Muscle layer of colon (tissue), 2 donors: ENCODE measurements at regions not wholly inside any gene's neighbourhood (a gene's known extent, or its start where the extent isn't known, plus 50 kb on each side); places are given as distances from the start of the nearest gene placed in this dataset.

Experiments
- H3K27ac ChIP-seq: one replicate; pipeline ENCODE4 v1.7.0; 2013; ENCODE audit warnings: low read depth, mild to moderate bottlenecking, low read length, moderate library complexity
- H3K27me3 ChIP-seq, 2 donors: one replicate each; pipeline ENCODE4 v1.7.0; 2013; ENCODE audit warnings: low read length in 2 of 2, mild to moderate bottlenecking in 2 of 2; ENCODE audit not compliant: insufficient read depth in 2 of 2, control insufficient read depth in 1 of 2
- H3K36me3 ChIP-seq: one replicate; pipeline ENCODE4 v1.7.0; 2013; ENCODE audit warnings: mild to moderate bottlenecking, low read length; ENCODE audit not compliant: insufficient read depth
- H3K4me1 ChIP-seq: one replicate; pipeline ENCODE4 v1.7.0; 2013; ENCODE audit warnings: mild to moderate bottlenecking, low read length; ENCODE audit not compliant: insufficient read depth
- H3K4me3 ChIP-seq, 2 donors: one replicate each; pipeline ENCODE4 v1.7.0; 2013; ENCODE audit warnings: low read length in 2 of 2, low read depth in 1 of 2, mild to moderate bottlenecking in 1 of 2, moderate library complexity in 1 of 2
- H3K9ac ChIP-seq: one replicate; pipeline ENCODE4 v1.7.0; 2013; ENCODE audit warnings: low read length
- H3K9me3 ChIP-seq: one replicate; pipeline ENCODE4 v1.7.0; 2013; ENCODE audit warnings: mild to moderate bottlenecking, low read length
- donor health status: abdominal sarcoma.
- donor health status: Adenocarcinoma of cecum.

- Histone ChIP-seq H3K4me1 (no peaks in the 10 kb centered on the region), H3K27ac (no peak overlapping the region), H3K27me3 (no peaks in the 10 kb centered on the region), H3K9ac (no peak overlapping the region), H3K9me3 (no peaks in the 10 kb centered on the region), H3K4me3 (no peak overlapping the region), H3K36me3 (no peaks in the 10 kb centered on the region)
Measured at GRCh38 chr13:72342364-72342763, 385.1 kb downstream of the MZT1 start.

GRCh38 chr13:72341904-72342303 is 385.5 kb downstream of the MZT1 start:
- H3K4me3 ChIP-seq, result no peak overlapping the region
- H3K9ac ChIP-seq, result no peak overlapping the region
- no peaks in the 10 kb centered on the region for H3K27me3 ChIP-seq
- no peaks in the 10 kb centered on the region for H3K36me3 ChIP-seq
- H3K9me3 ChIP-seq, result no peaks in the 10 kb centered on the region
- H3K27ac ChIP-seq, result no peak overlapping the region
- H3K4me1 ChIP-seq, result no peaks in the 10 kb centered on the region

- Histone ChIP-seq H3K36me3 (no peaks in the 10 kb centered on the region), H3K4me3 (no peak overlapping the region)
Measured at GRCh38 chr13:72317346-72318109, 409.9 kb downstream of the MZT1 start.

GRCh38 chr13:72316716-72317115 is 410.7 kb downstream of the MZT1 start:
- H3K27ac ChIP-seq, result no peak overlapping the region
- H3K9me3 ChIP-seq, result no peaks in the 10 kb centered on the region
- no peaks in the 10 kb centered on the region for H3K36me3 ChIP-seq
- no peak overlapping the region for H3K4me3 ChIP-seq
- H3K9ac ChIP-seq, result no peak overlapping the region
- no peaks in the 10 kb centered on the region for H3K4me1 ChIP-seq
- H3K27me3 ChIP-seq, result no peaks in the 10 kb centered on the region

More at GRCh38 chr13:72317346-72318109, 409.9 kb downstream of the MZT1 start:
- Histone ChIP-seq H3K27ac (no peak overlapping the region), H3K4me1 (no peaks in the 10 kb centered on the region), H3K9me3 (no peaks in the 10 kb centered on the region), H3K27me3 (no peaks in the 10 kb centered on the region), H3K9ac (no peak overlapping the region)

GRCh38 chr13:72315312-72315711 is 412.1 kb downstream of the MZT1 start:
- Histone ChIP-seq H3K9ac (no peak overlapping the region), H3K9me3 (no peaks in the 10 kb centered on the region), H3K27ac (no peak overlapping the region), H3K4me3 (no peak overlapping the region), H3K4me1 (no peaks in the 10 kb centered on the region), H3K27me3 (no peaks in the 10 kb centered on the region), H3K36me3 (no peaks in the 10 kb centered on the region)

- H3K36me3 ChIP-seq, result no peaks in the 10 kb centered on the region
- no peaks in the 10 kb centered on the region for H3K27me3 ChIP-seq
- H3K4me3 ChIP-seq, result no peak overlapping the region
- H3K4me1 ChIP-seq, result no peaks in the 10 kb centered on the region
- H3K9ac ChIP-seq, result no peak overlapping the region
- H3K9me3 ChIP-seq, result no peaks in the 10 kb centered on the region
- H3K27ac ChIP-seq, result no peak overlapping the region
Measured at GRCh38 chr13:72314210-72314609, 413.2 kb downstream of the MZT1 start.

- H3K4me3 ChIP-seq, result no peak overlapping the region
- no peaks in the 10 kb centered on the region for H3K36me3 ChIP-seq
- no peak overlapping the region for H3K27ac ChIP-seq
- H3K9ac ChIP-seq, result no peak overlapping the region
- H3K9me3 ChIP-seq, result no peaks in the 10 kb centered on the region
- no peaks in the 10 kb centered on the region for H3K4me1 ChIP-seq
- no peaks in the 10 kb centered on the region for H3K27me3 ChIP-seq
Measured at GRCh38 chr13:72313546-72313945, 413.9 kb downstream of the MZT1 start.

- Histone ChIP-seq H3K9me3 (no peaks in the 10 kb centered on the region), H3K9ac (no peak overlapping the region), H3K36me3 (no peaks in the 10 kb centered on the region), H3K27ac (no peak overlapping the region), H3K4me1 (no peaks in the 10 kb centered on the region), H3K4me3 (no peak overlapping the region), H3K27me3 (no peaks in the 10 kb centered on the region)
Measured at GRCh38 chr13:72303941-72304746, 423.3 kb downstream of the MZT1 start.

- H3K4me1 ChIP-seq, result no peaks in the 10 kb centered on the region
- no peaks in the 10 kb centered on the region for H3K9me3 ChIP-seq
- H3K27me3 ChIP-seq, result no peaks in the 10 kb centered on the region
- H3K9ac ChIP-seq, result no peak overlapping the region
- no peaks in the 10 kb centered on the region for H3K36me3 ChIP-seq
- no peak overlapping the region for H3K27ac ChIP-seq
- no peak overlapping the region for H3K4me3 ChIP-seq
Measured at GRCh38 chr13:72296246-72296645, 429.2 kb upstream of the DACH1 start.

- H3K9ac ChIP-seq, result no peak overlapping the region
- H3K4me3 ChIP-seq, result no peak overlapping the region
- no peaks in the 10 kb centered on the region for H3K27me3 ChIP-seq
- H3K4me1 ChIP-seq, result no peaks in the 10 kb centered on the region
- no peaks in the 10 kb centered on the region for H3K36me3 ChIP-seq
- no peaks in the 10 kb centered on the region for H3K9me3 ChIP-seq
- no peak overlapping the region for H3K27ac ChIP-seq
Measured at GRCh38 chr13:72295153-72295552, 428.1 kb upstream of the DACH1 start.

- H3K9me3 ChIP-seq, result no peaks in the 10 kb centered on the region
- no peak overlapping the region for H3K27ac ChIP-seq
- H3K4me1 ChIP-seq, result no peaks in the 10 kb centered on the region
- H3K27me3 ChIP-seq, result no peaks in the 10 kb centered on the region
- no peak overlapping the region for H3K4me3 ChIP-seq
- no peak overlapping the region for H3K9ac ChIP-seq
- H3K36me3 ChIP-seq, result no peaks in the 10 kb centered on the region
Measured at GRCh38 chr13:72293206-72293605, 426.2 kb upstream of the DACH1 start.
